ENCODE measurements at regions not wholly inside any gene's neighbourhood (a gene's known extent, or its start where the extent isn't known, plus 50 kb on each side); places are given as distances from the start of the nearest gene placed in this dataset.

GRCh38 chr2:203645831-203646230 is 60.6 kb upstream of the CD28 start:
- DNase-seq (ENCODE audit: extremely low spot score) = no peak
- ChIA-PET POLR2A (no interaction called here), CTCF (no interaction called here)
- no peak for TF ChIP-seq TARDBP (IDR thresholded peaks at IDR 0.05)
- TF ChIP-seq NFRKB (IDR thresholded peaks at IDR 0.05) = no peak
- no peak for TF ChIP-seq ARNT (IDR thresholded peaks at IDR 0.05)
- no peak for TF ChIP-seq LEF1 (IDR thresholded peaks at IDR 0.05; ENCODE audit: borderline replicate concordance)
- TF ChIP-seq FOXM1 (IDR thresholded peaks at IDR 0.05; ENCODE audit: borderline replicate concordance) = no peak
- TF ChIP-seq PKNOX1 (IDR thresholded peaks at IDR 0.05) = no peak
- no peak for TF ChIP-seq FOXK2 (IDR thresholded peaks at IDR 0.05)
- no peak for TF ChIP-seq ZNF384 (IDR thresholded peaks at IDR 0.05)
- no peak for TF ChIP-seq L3MBTL2 (conservative IDR thresholded peaks at IDR 0.05)
- no peak for TF ChIP-seq SUZ12 (IDR thresholded peaks at IDR 0.05)
- TF ChIP-seq HDGF (IDR thresholded peaks at IDR 0.05; ENCODE audit: borderline replicate concordance) = no peak
- no peak for TF ChIP-seq FOXA1 (IDR thresholded peaks at IDR 0.05)
- TF ChIP-seq CTBP1 (IDR thresholded peaks at IDR 0.05; ENCODE audit: borderline replicate concordance) = no peak
- no peak for TF ChIP-seq ELF4 (IDR thresholded peaks at IDR 0.05)
- no peak for TF ChIP-seq SP1 (IDR thresholded peaks at IDR 0.05)
- TF ChIP-seq BHLHE40 (IDR thresholded peaks at IDR 0.05; ENCODE audit: borderline replicate concordance) = no peak

DNA sequence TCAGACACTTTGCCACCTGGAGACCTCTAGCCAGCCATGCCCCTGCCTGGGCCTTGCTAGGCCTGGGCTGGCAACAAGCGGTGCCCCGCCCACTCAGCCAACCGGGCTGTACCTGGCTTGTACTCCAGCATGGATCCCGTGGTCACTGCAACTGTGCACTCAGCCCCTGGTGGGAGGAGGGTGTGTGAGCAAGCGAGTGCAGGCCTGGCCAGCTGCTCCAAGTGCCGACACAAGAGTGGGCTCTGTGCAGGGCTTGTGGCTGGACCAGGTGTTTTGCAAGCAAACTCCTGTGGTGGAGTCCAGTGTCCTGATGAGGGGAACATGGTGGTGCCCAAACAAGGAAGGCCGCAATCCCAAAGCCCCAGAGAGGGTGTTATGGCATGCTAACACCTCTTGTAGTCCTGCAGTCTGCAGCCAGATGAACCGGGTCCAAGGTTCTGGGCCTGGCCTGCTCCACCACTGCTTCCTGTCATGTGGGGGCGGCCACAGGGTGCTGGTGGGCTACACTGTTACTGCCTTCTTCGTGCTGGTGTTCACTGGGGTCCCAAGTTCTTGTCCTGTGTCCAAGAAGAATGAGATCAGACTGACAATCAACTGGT is 60.1 kb upstream of the CD28 start:
- CTCF ChIA-PET = no interaction called here
- POLR2A ChIA-PET = no interaction called here
- TF ChIP-seq TARDBP (IDR thresholded peaks at IDR 0.05) = no peak
- no peak for TF ChIP-seq FOXK2 (IDR thresholded peaks at IDR 0.05)
- TF ChIP-seq HDGF (IDR thresholded peaks at IDR 0.05; ENCODE audit: borderline replicate concordance) = no peak
- TF ChIP-seq NFRKB (IDR thresholded peaks at IDR 0.05) = no peak
- no peak for TF ChIP-seq ZNF384 (IDR thresholded peaks at IDR 0.05)
- TF ChIP-seq CTBP1 (IDR thresholded peaks at IDR 0.05; ENCODE audit: borderline replicate concordance) = no peak
- TF ChIP-seq SUZ12 (IDR thresholded peaks at IDR 0.05) = no peak
- no peak for TF ChIP-seq L3MBTL2 (conservative IDR thresholded peaks at IDR 0.05)
- no peak for TF ChIP-seq SP1 (IDR thresholded peaks at IDR 0.05)
- no peak for TF ChIP-seq ARNT (IDR thresholded peaks at IDR 0.05)
- no peak for TF ChIP-seq LEF1 (IDR thresholded peaks at IDR 0.05; ENCODE audit: borderline replicate concordance)
- TF ChIP-seq ELF4 (IDR thresholded peaks at IDR 0.05) = no peak
- TF ChIP-seq FOXA1 (IDR thresholded peaks at IDR 0.05) = no peak
- TF ChIP-seq FOXM1 (IDR thresholded peaks at IDR 0.05; ENCODE audit: borderline replicate concordance) = no peak
- TF ChIP-seq BHLHE40 (IDR thresholded peaks at IDR 0.05; ENCODE audit: borderline replicate concordance) = no peak
- no peak for TF ChIP-seq PKNOX1 (IDR thresholded peaks at IDR 0.05)
- no peak for DNase-seq (ENCODE audit: extremely low spot score)

DNA sequence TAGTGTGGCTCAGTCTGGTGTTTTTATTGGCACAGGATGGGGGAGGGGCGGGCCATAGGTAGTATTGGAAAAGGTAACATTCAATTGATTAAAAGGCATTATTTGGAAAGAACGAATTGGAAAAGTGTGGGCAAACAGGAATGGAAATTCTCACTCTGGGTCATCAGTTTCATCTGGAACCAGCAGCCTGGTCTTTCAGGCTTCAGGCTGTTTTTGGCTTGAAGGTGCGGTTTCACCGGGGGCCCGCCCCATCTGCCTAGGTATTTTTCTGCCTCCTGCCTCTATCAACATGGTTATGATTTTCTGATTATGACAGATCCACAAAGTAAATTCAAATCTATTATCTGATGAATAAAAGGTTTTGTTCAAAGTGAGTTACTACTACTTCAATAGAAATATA is 59.5 kb upstream of the CD28 start:
- no peak for DNase-seq (ENCODE audit: extremely low spot score)
- TF ChIP-seq ARNT (IDR thresholded peaks at IDR 0.05) = no peak
- TF ChIP-seq NFRKB (IDR thresholded peaks at IDR 0.05) = no peak
- no peak for TF ChIP-seq TARDBP (IDR thresholded peaks at IDR 0.05)
- TF ChIP-seq BHLHE40 (IDR thresholded peaks at IDR 0.05; ENCODE audit: borderline replicate concordance) = no peak
- TF ChIP-seq FOXK2 (IDR thresholded peaks at IDR 0.05) = no peak
- no peak for TF ChIP-seq SUZ12 (IDR thresholded peaks at IDR 0.05)
- TF ChIP-seq HDGF (IDR thresholded peaks at IDR 0.05; ENCODE audit: borderline replicate concordance) = no peak
- no peak for TF ChIP-seq FOXM1 (IDR thresholded peaks at IDR 0.05; ENCODE audit: borderline replicate concordance)
- TF ChIP-seq PKNOX1 (IDR thresholded peaks at IDR 0.05) = no peak
- no peak for TF ChIP-seq ZNF384 (IDR thresholded peaks at IDR 0.05)
- no peak for TF ChIP-seq LEF1 (IDR thresholded peaks at IDR 0.05; ENCODE audit: borderline replicate concordance)
- no peak for TF ChIP-seq L3MBTL2 (conservative IDR thresholded peaks at IDR 0.05)
- TF ChIP-seq CTBP1 (IDR thresholded peaks at IDR 0.05; ENCODE audit: borderline replicate concordance) = no peak
- no peak for TF ChIP-seq ELF4 (IDR thresholded peaks at IDR 0.05)
- TF ChIP-seq FOXA1 (IDR thresholded peaks at IDR 0.05) = no peak
- TF ChIP-seq SP1 (IDR thresholded peaks at IDR 0.05) = no peak
- ChIA-PET CTCF (no interaction called here), POLR2A (no interaction called here)

DNA sequence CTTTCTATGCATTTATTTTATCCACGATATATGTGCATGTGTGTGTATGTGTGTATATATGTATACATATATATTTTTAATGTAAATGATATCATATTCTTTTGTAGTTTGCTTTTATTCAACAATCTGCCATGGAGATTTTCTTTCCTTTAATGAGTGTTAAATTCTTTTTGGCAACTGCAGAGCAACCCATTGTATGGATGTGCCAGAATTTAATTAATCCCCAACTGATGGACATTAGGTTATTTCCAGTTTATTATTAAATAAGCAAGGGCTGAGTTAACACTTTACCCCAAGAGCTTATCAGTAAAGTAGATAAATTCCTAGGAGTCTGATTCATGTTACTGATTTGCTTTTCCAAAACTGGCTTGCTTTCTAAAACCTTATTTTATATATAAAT is 58.9 kb upstream of the CD28 start:
- TF ChIP-seq TARDBP (IDR thresholded peaks at IDR 0.05) = no peak
- no peak for TF ChIP-seq FOXA1 (IDR thresholded peaks at IDR 0.05)
- TF ChIP-seq FOXK2 (IDR thresholded peaks at IDR 0.05) = no peak
- TF ChIP-seq ZNF384 (IDR thresholded peaks at IDR 0.05) = no peak
- ChIA-PET CTCF (no interaction called here), POLR2A (no interaction called here)
- DNase-seq (ENCODE audit: extremely low spot score) = no peak

- TF ChIP-seq BHLHE40 (IDR thresholded peaks at IDR 0.05; ENCODE audit: borderline replicate concordance) = no peak
- TF ChIP-seq SP1 (IDR thresholded peaks at IDR 0.05) = no peak
- no peak for TF ChIP-seq HDGF (IDR thresholded peaks at IDR 0.05; ENCODE audit: borderline replicate concordance)
- no peak for TF ChIP-seq ARNT (IDR thresholded peaks at IDR 0.05)
- TF ChIP-seq NFRKB (IDR thresholded peaks at IDR 0.05) = no peak
- TF ChIP-seq ZNF384 (IDR thresholded peaks at IDR 0.05) = no peak
- no peak for TF ChIP-seq SUZ12 (IDR thresholded peaks at IDR 0.05)
- no peak for TF ChIP-seq FOXM1 (IDR thresholded peaks at IDR 0.05; ENCODE audit: borderline replicate concordance)
- TF ChIP-seq FOXK2 (IDR thresholded peaks at IDR 0.05) = no peak
- no peak for TF ChIP-seq CTBP1 (IDR thresholded peaks at IDR 0.05; ENCODE audit: borderline replicate concordance)
- POLR2A ChIA-PET = no interaction called here
Measured at GRCh38 chr2:203648273-203648672, 58.2 kb upstream of the CD28 start.

GRCh38 chr2:203649176-203649814 is 57.1 kb upstream of the CD28 start:
- POLR2A ChIA-PET = interaction anchor here (1.2 kb wide), 1 partner anchor 114 kb away, joined by 4 read pairs; the partner anchor contains the start of gene RAPH1
- CTCF ChIA-PET = no interaction called here
- no peak for TF ChIP-seq FOXK2 (IDR thresholded peaks at IDR 0.05)
- DNase-seq (ENCODE audit: extremely low spot score) = no peak

More at GRCh38 chr2:203648273-203648672, 58.2 kb upstream of the CD28 start:
- DNase-seq (ENCODE audit: extremely low spot score) = no peak
- CTCF ChIA-PET = no interaction called here
